Activated CD8-positive, alpha-beta T cell treated with anti-CD3 and anti-CD28 coated beads, Interleukin-2, amount 10 ng/mL, durations not matched to agents 7 days and 5 days (primary cell): ENCODE measurements at regions not wholly inside any gene's neighbourhood (a gene's known extent, or its start where the extent isn't known, plus 50 kb on each side); places are given as distances from the start of the nearest gene placed in this dataset.
"Not testable (repeated sequence)": the region's sequence is repeated elsewhere in the genome, so short reads cannot be mapped to it uniquely, and the experiment has no call there.

Source experiments
- ATAC-seq: fragments of 150-1000 bp; cut with Tn5 transposase; one replicate; pipeline ENCODE4 v1.10.0; 2021; ENCODE audit warnings: moderate library complexity
- CTCF ChIA-PET: fragments of 350-600 bp; sonication (Branson Sonifier 250); formaldehyde crosslinking; loops from one replicate; lab custom pipeline; 2021; ENCODE audit warnings: antibody characterized with exemption; lab: Charles Lee
- POLR2A ChIA-PET: fragments of 350-600 bp; sonication (Branson Sonifier 250); formaldehyde crosslinking; loops from one replicate; lab custom pipeline; 2021; ENCODE audit warnings: antibody characterized with exemption; lab: Charles Lee
- DNase-seq: peaks from one replicate; pipeline ENCODE4 v3.0.0-alpha.2; 2020
- H3K27ac Mint-ChIP-seq: one replicate; pipeline ENCODE4 v1.8.0; 2021; ENCODE audit warnings: mild to moderate bottlenecking, mixed read lengths
- H3K27me3 Mint-ChIP-seq: one replicate; pipeline ENCODE4 v1.8.0; 2021; ENCODE audit warnings: low read depth, mixed read lengths
- H3K36me3 Mint-ChIP-seq: one replicate; pipeline ENCODE4 v1.8.0; 2021; ENCODE audit warnings: low read depth, mixed read lengths
- H3K4me1 Mint-ChIP-seq: one replicate; pipeline ENCODE4 v1.8.0; 2021; ENCODE audit warnings: low read depth, mixed read lengths
- H3K4me3 Mint-ChIP-seq: one replicate; pipeline ENCODE4 v1.8.0; 2021; ENCODE audit warnings: mild to moderate bottlenecking, mixed read lengths
- H3K9me3 Mint-ChIP-seq: one replicate; pipeline ENCODE4 v1.8.0; 2022; ENCODE audit warnings: mixed read lengths; ENCODE audit not compliant: insufficient read depth

GRCh38 chr11:121917482-121917881 lies 198.5 kb downstream of the BLID start:
- POLR2A ChIA-PET: no interaction called here
- no peak overlapping the region for H3K27ac Mint-ChIP-seq
- DNase-seq: no peak
- no peaks in the 10 kb centered on the region for H3K9me3 Mint-ChIP-seq
- ATAC-seq: no peak
- H3K36me3 Mint-ChIP-seq: no peaks in the 10 kb centered on the region
- no peaks in the 10 kb centered on the region for H3K27me3 Mint-ChIP-seq
- H3K4me3 Mint-ChIP-seq: no peak overlapping the region
- CTCF ChIA-PET: no interaction called here
- H3K4me1 Mint-ChIP-seq: no peaks in the 10 kb centered on the region

- H3K36me3 Mint-ChIP-seq: no peaks in the 10 kb centered on the region
- H3K27ac Mint-ChIP-seq: no peak overlapping the region
- no peak for ATAC-seq
- H3K4me3 Mint-ChIP-seq: no peak overlapping the region
- ChIA-PET CTCF (no interaction called here), POLR2A (no interaction called here)
- no peaks in the 10 kb centered on the region for H3K27me3 Mint-ChIP-seq
- no peaks in the 10 kb centered on the region for H3K9me3 Mint-ChIP-seq
- no peak for DNase-seq
- H3K4me1 Mint-ChIP-seq: no peaks in the 10 kb centered on the region
These were observed 201.4 kb downstream of the BLID start for GRCh38 chr11:121914508-121915059.

- POLR2A ChIA-PET: no interaction called here
- peaks cover 11% of the 10 kb centered on the region for H3K4me1 Mint-ChIP-seq
- CTCF ChIA-PET: no interaction called here
- no peak overlapping the region for H3K27ac Mint-ChIP-seq
- H3K27me3 Mint-ChIP-seq: peaks cover 2% of the 10 kb centered on the region
- H3K9me3 Mint-ChIP-seq: no peaks in the 10 kb centered on the region
- no peak for ATAC-seq
- no peak for DNase-seq
- H3K4me3 Mint-ChIP-seq: no peak overlapping the region
- H3K36me3 Mint-ChIP-seq: no peaks in the 10 kb centered on the region
These were observed 206.4 kb downstream of the BLID start for GRCh38 chr11:121909596-121909995.

- POLR2A ChIA-PET: no interaction called here
- Mint-ChIP-seq H3K27ac (no peak overlapping the region), H3K4me1 (peaks cover 11% of the 10 kb centered on the region), H3K36me3 (no peaks in the 10 kb centered on the region), H3K27me3 (peaks cover 2% of the 10 kb centered on the region), H3K9me3 (no peaks in the 10 kb centered on the region), H3K4me3 (no peak overlapping the region)
- no peak for ATAC-seq
- CTCF ChIA-PET: no interaction called here
- no peak for DNase-seq
These were observed 208.6 kb downstream of the BLID start for GRCh38 chr11:121907379-121907778.

GRCh38 chr11:121904148-121904547 lies 211.9 kb downstream of the BLID start:
- Mint-ChIP-seq H3K36me3 (no peaks in the 10 kb centered on the region), H3K27me3 (peaks cover 2% of the 10 kb centered on the region), H3K9me3 (no peaks in the 10 kb centered on the region), H3K4me1 (peaks cover 11% of the 10 kb centered on the region), H3K4me3 (no peak overlapping the region), H3K27ac (no peak overlapping the region)
- ATAC-seq (no peak), DNase-seq (no peak)
- POLR2A ChIA-PET: no interaction called here
- CTCF ChIA-PET: no interaction called here

- Mint-ChIP-seq H3K4me1 (peaks cover 1% of the 10 kb centered on the region), H3K27me3 (peaks cover 2% of the 10 kb centered on the region), H3K36me3 (no peaks in the 10 kb centered on the region), H3K9me3 (no peaks in the 10 kb centered on the region), H3K27ac (no peak overlapping the region), H3K4me3 (no peak overlapping the region)
- POLR2A ChIA-PET: no interaction called here
- ATAC-seq (no peak), DNase-seq (no peak)
- CTCF ChIA-PET: no interaction called here
These were observed 214.1 kb downstream of the BLID start for GRCh38 chr11:121901886-121902285.

GRCh38 chr11:121901417-121901816 lies 214.6 kb downstream of the BLID start:
- H3K36me3 Mint-ChIP-seq, H3K27ac Mint-ChIP-seq, H3K4me3 Mint-ChIP-seq, DNase-seq, ATAC-seq, H3K27me3 Mint-ChIP-seq, H3K9me3 Mint-ChIP-seq, H3K4me1 Mint-ChIP-seq, CTCF ChIA-PET, POLR2A ChIA-PET: not testable (repeated sequence)

GRCh38 chr11:121899520-121899919 lies 216.5 kb downstream of the BLID start:
- CTCF ChIA-PET: no interaction called here

GRCh38 chr11:121898903-121899302 lies 217.1 kb downstream of the BLID start:
- ATAC-seq (no peak), DNase-seq (no peak)
- Mint-ChIP-seq H3K27ac (no peak overlapping the region), H3K9me3 (no peaks in the 10 kb centered on the region), H3K36me3 (no peaks in the 10 kb centered on the region), H3K4me1 (no peaks in the 10 kb centered on the region), H3K4me3 (no peak overlapping the region), H3K27me3 (peaks cover 2% of the 10 kb centered on the region)
- ChIA-PET CTCF (no interaction called here), POLR2A (no interaction called here)

More at GRCh38 chr11:121899520-121899919, 216.5 kb downstream of the BLID start:
- POLR2A ChIA-PET: no interaction called here
- Mint-ChIP-seq H3K4me3 (no peak overlapping the region), H3K36me3 (no peaks in the 10 kb centered on the region), H3K4me1 (no peaks in the 10 kb centered on the region), H3K27me3 (peaks cover 2% of the 10 kb centered on the region), H3K27ac (no peak overlapping the region), H3K9me3 (no peaks in the 10 kb centered on the region)
- DNase-seq: no peak
- ATAC-seq: no peak

- DNase-seq (no peak), ATAC-seq (no peak)
- H3K27ac Mint-ChIP-seq: no peak overlapping the region
- CTCF ChIA-PET: no interaction called here
- H3K36me3 Mint-ChIP-seq: no peaks in the 10 kb centered on the region
- H3K4me1 Mint-ChIP-seq: no peaks in the 10 kb centered on the region
- POLR2A ChIA-PET: no interaction called here
- no peaks in the 10 kb centered on the region for H3K9me3 Mint-ChIP-seq
- H3K27me3 Mint-ChIP-seq: peaks cover 5% of the 10 kb centered on the region
- no peak overlapping the region for H3K4me3 Mint-ChIP-seq
These were observed 220.1 kb downstream of the BLID start for GRCh38 chr11:121895919-121896318.

- ChIA-PET POLR2A (no interaction called here), CTCF (interaction anchor here (0.6 kb wide), 1 partner anchor 137 kb away, joined by 3 read pairs; no protein-coding TSS in a partner anchor)
- Mint-ChIP-seq H3K27me3 (peaks cover 5% of the 10 kb centered on the region), H3K4me1 (no peaks in the 10 kb centered on the region), H3K36me3 (no peaks in the 10 kb centered on the region), H3K9me3 (no peaks in the 10 kb centered on the region), H3K27ac (no peak overlapping the region), H3K4me3 (no peak overlapping the region)
- ATAC-seq (no peak), DNase-seq (no peak)
These were observed 221.4 kb downstream of the BLID start for GRCh38 chr11:121894581-121894980.

GRCh38 chr11:121892863-121893262 lies 223.2 kb downstream of the BLID start:
- Mint-ChIP-seq H3K36me3 (no peaks in the 10 kb centered on the region), H3K27ac (no peak overlapping the region), H3K4me3 (no peak overlapping the region), H3K9me3 (no peaks in the 10 kb centered on the region), H3K27me3 (peaks cover 5% of the 10 kb centered on the region), H3K4me1 (no peaks in the 10 kb centered on the region)
- CTCF ChIA-PET: no interaction called here
- ATAC-seq (no peak), DNase-seq (no peak)
- POLR2A ChIA-PET: no interaction called here

GRCh38 chr11:121892131-121892681 lies 223.8 kb downstream of the BLID start:
- Mint-ChIP-seq H3K9me3 (no peaks in the 10 kb centered on the region), H3K27ac (no peak overlapping the region), H3K4me1 (no peaks in the 10 kb centered on the region), H3K4me3 (no peak overlapping the region), H3K36me3 (no peaks in the 10 kb centered on the region), H3K27me3 (peaks cover 5% of the 10 kb centered on the region)
- CTCF ChIA-PET: no interaction called here
- ATAC-seq (no peak), DNase-seq (no peak)
- POLR2A ChIA-PET: no interaction called here
